Natural killer cell (primary cell): ENCODE measurements at regions not wholly inside any gene's neighbourhood (a gene's known extent, or its start where the extent isn't known, plus 50 kb on each side); places are given as distances from the start of the nearest gene placed in this dataset.

Experiments
- ATAC-seq, 3 donors: fragments of 150-1000 bp in 2 of 3; fragments of 200-7000 bp in 1 of 3; cut with Tn5 transposase; 1 replicate in 1 of 3; 2 replicates in 2 of 3; pipeline ENCODE4 v1.10.0; 2021; ENCODE audit warnings: mild to moderate bottlenecking in 2 of 3, moderate library complexity in 2 of 3
- DNase-seq, 2 donors: peaks; one replicate each; pipeline versions ENCODE4 v3.0.0 to v3.0.0-alpha.2; 2013 to 2021; ENCODE audit warnings: mixed read lengths in 1 of 2
- H3K27ac ChIP-seq: one replicate; pipeline ENCODE4 v1.5.1; 2013; ENCODE audit warnings: mild to moderate bottlenecking, low read length
- H3K27me3 ChIP-seq: one replicate; pipeline ENCODE4 v1.6.1; 2013; ENCODE audit warnings: low read length; ENCODE audit not compliant: control insufficient read depth, insufficient read depth
- H3K36me3 ChIP-seq: one replicate; pipeline ENCODE4 v1.6.1; 2013; ENCODE audit warnings: low read length; ENCODE audit not compliant: control insufficient read depth, insufficient read depth
- H3K4me1 ChIP-seq: one replicate; pipeline ENCODE4 v1.6.1; 2013; ENCODE audit warnings: low read length; ENCODE audit not compliant: control insufficient read depth, insufficient read depth
- H3K4me3 ChIP-seq: one replicate; pipeline ENCODE4 v1.5.1; 2013; ENCODE audit warnings: low read length
- H3K9me3 ChIP-seq: one replicate; pipeline ENCODE4 v1.6.1; 2013; ENCODE audit warnings: low read length; ENCODE audit not compliant: control insufficient read depth, insufficient read depth
- H3K27ac Mint-ChIP-seq, 2 donors: one replicate each; pipeline ENCODE4 v1.8.0; 2022; ENCODE audit warnings: mild to moderate bottlenecking in 2 of 2, mixed read lengths in 2 of 2, moderate library complexity in 1 of 2
- H3K27me3 Mint-ChIP-seq, 2 donors: one replicate each; pipeline ENCODE4 v1.8.0; 2022; ENCODE audit warnings: low read depth in 2 of 2, mixed read lengths in 2 of 2
- H3K36me3 Mint-ChIP-seq: one replicate; pipeline ENCODE4 v1.8.0; 2022; ENCODE audit warnings: mixed read lengths
- H3K4me1 Mint-ChIP-seq, 2 donors: one replicate each; pipeline ENCODE4 v1.8.0; 2022; ENCODE audit warnings: mixed read lengths in 2 of 2
- H3K4me3 Mint-ChIP-seq: one replicate; pipeline ENCODE4 v1.8.0; 2022; ENCODE audit warnings: mild to moderate bottlenecking, moderate library complexity, mixed read lengths
- H3K9me3 Mint-ChIP-seq, 2 donors: one replicate each; pipeline ENCODE4 v1.8.0; 2022; ENCODE audit warnings: mixed read lengths in 2 of 2
- WGBS: methylation state at CpG from one replicate; pipeline ENCODE4 v1.1.7; 2013; ENCODE audit warnings: missing lambda C conversion rate; ENCODE audit not compliant: insufficient coverage; 5-methylcytosine and 5-hydroxymethylcytosine counted together
- intact Hi-C: fragments of 100-400 bp; cut with micrococcal nuclease; formaldehyde crosslinking; loops from one replicate; pipeline ENCODE4 v1.14.2; 2022
- TF ChIP-seq, protein P1 (sequence below): fragments of 200-600 bp; IDR thresholded peaks from one replicate; pipeline ENCODE4 v1.8.0; 2022; ENCODE audit warnings: antibody characterized with exemption

- Histone ChIP-seq H3K4me1 (no peaks in the 10 kb centered on the region), H3K27ac (no peak overlapping the region), H3K36me3 (no peaks in the 10 kb centered on the region), H3K4me3 (no peak overlapping the region), H3K27me3 (no peaks in the 10 kb centered on the region), H3K9me3 (no peaks in the 10 kb centered on the region)
- TF ChIP-seq, protein P1, sequence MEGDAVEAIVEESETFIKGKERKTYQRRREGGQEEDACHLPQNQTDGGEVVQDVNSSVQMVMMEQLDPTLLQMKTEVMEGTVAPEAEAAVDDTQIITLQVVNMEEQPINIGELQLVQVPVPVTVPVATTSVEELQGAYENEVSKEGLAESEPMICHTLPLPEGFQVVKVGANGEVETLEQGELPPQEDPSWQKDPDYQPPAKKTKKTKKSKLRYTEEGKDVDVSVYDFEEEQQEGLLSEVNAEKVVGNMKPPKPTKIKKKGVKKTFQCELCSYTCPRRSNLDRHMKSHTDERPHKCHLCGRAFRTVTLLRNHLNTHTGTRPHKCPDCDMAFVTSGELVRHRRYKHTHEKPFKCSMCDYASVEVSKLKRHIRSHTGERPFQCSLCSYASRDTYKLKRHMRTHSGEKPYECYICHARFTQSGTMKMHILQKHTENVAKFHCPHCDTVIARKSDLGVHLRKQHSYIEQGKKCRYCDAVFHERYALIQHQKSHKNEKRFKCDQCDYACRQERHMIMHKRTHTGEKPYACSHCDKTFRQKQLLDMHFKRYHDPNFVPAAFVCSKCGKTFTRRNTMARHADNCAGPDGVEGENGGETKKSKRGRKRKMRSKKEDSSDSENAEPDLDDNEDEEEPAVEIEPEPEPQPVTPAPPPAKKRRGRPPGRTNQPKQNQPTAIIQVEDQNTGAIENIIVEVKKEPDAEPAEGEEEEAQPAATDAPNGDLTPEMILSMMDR: no peak
- DNase-seq (no peak), ATAC-seq (no peak)
- 100% methylated on average over 1 of the region's 1 CpG for WGBS
- intact Hi-C loops: no loop called here
- H3K27me3 Mint-ChIP-seq: peaks cover 0 to 4% of the 10 kb centered on the region in 2 donors
- no peaks in the 10 kb centered on the region for H3K4me1 Mint-ChIP-seq
- H3K27ac Mint-ChIP-seq: no peak overlapping the region
- H3K9me3 Mint-ChIP-seq: peaks cover 0 to 5% of the 10 kb centered on the region in 2 donors
- no peak overlapping the region for H3K4me3 Mint-ChIP-seq
- H3K36me3 Mint-ChIP-seq: peaks cover 14% of the 10 kb centered on the region
Observed at GRCh38 chr1:87913361-87913760, 584.7 kb downstream of the LMO4 start.

GRCh38 chr1:87914396-87914795 is 585.7 kb downstream of the LMO4 start:
- Histone ChIP-seq H3K4me3 (no peak overlapping the region), H3K27ac (no peak overlapping the region), H3K36me3 (no peaks in the 10 kb centered on the region), H3K4me1 (no peaks in the 10 kb centered on the region), H3K27me3 (no peaks in the 10 kb centered on the region), H3K9me3 (no peaks in the 10 kb centered on the region)
- H3K27ac Mint-ChIP-seq: no peak overlapping the region
- no peaks in the 10 kb centered on the region for H3K4me1 Mint-ChIP-seq
- H3K4me3 Mint-ChIP-seq: no peak overlapping the region
- no peak for ATAC-seq
- peaks cover 0 to 4% of the 10 kb centered on the region in 2 donors for H3K27me3 Mint-ChIP-seq
- H3K36me3 Mint-ChIP-seq: peaks cover 14% of the 10 kb centered on the region
- H3K9me3 Mint-ChIP-seq: peaks cover 0 to 5% of the 10 kb centered on the region in 2 donors
- intact Hi-C loops: no loop called here
- DNase-seq: no peak
- TF ChIP-seq, protein P1: no peak

GRCh38 chr1:87915771-87916170 is 587.1 kb downstream of the LMO4 start:
- Histone ChIP-seq H3K27me3 (no peaks in the 10 kb centered on the region), H3K4me3 (no peak overlapping the region), H3K36me3 (no peaks in the 10 kb centered on the region), H3K4me1 (no peaks in the 10 kb centered on the region), H3K9me3 (no peaks in the 10 kb centered on the region), H3K27ac (no peak overlapping the region)
- Mint-ChIP-seq H3K27ac (no peak overlapping the region), H3K9me3 (peaks cover 0 to 5% of the 10 kb centered on the region in 2 donors), H3K27me3 (peaks cover 0 to 4% of the 10 kb centered on the region in 2 donors), H3K4me1 (no peaks in the 10 kb centered on the region), H3K4me3 (no peak overlapping the region), H3K36me3 (peaks cover 14% of the 10 kb centered on the region)
- TF ChIP-seq, protein P1: no peak
- no peak for ATAC-seq
- WGBS: 100% methylated on average over 2 of the region's 2 CpGs
- DNase-seq: no peak
- intact Hi-C loops: no loop called here

- 93% methylated on average over 3 of the region's 3 CpGs for WGBS
- Mint-ChIP-seq H3K9me3 (peaks cover 0 to 5% of the 10 kb centered on the region in 2 donors), H3K27me3 (peaks cover 0 to 4% of the 10 kb centered on the region in 2 donors), H3K36me3 (peaks cover 14% of the 10 kb centered on the region), H3K4me1 (no peaks in the 10 kb centered on the region), H3K27ac (no peak overlapping the region), H3K4me3 (no peak overlapping the region)
- intact Hi-C loops: no loop called here
- Histone ChIP-seq H3K4me3 (no peak overlapping the region), H3K27ac (no peak overlapping the region), H3K9me3 (no peaks in the 10 kb centered on the region), H3K4me1 (no peaks in the 10 kb centered on the region), H3K27me3 (no peaks in the 10 kb centered on the region), H3K36me3 (no peaks in the 10 kb centered on the region)
- TF ChIP-seq, protein P1: no peak
- DNase-seq (no peak), ATAC-seq (no peak)
Observed at GRCh38 chr1:87916965-87917364, 588.3 kb downstream of the LMO4 start.
